GM12892 (cell line): ENCODE measurements at regions not wholly inside any gene's neighbourhood (a gene's known extent, or its start where the extent isn't known, plus 50 kb on each side); places are given as distances from the start of the nearest gene placed in this dataset.

ENCODE experiments used
- POLR2A ChIP-seq: IDR thresholded peaks from 2 replicates; pipeline ENCODE4 v1.6.1; 2011; ENCODE audit warnings: low read depth, low read length, control low read depth
- POLR2AphosphoS5 ChIP-seq: IDR thresholded peaks from 2 replicates; pipeline ENCODE4 v1.6.1; 2011; ENCODE audit warnings: low read depth, low read length, control low read depth
- TAF1 ChIP-seq: IDR thresholded peaks from 2 replicates; pipeline ENCODE4 v1.6.1; 2011; ENCODE audit warnings: low read depth, mild to moderate bottlenecking, control low read depth, low read length, borderline replicate concordance

DNA sequence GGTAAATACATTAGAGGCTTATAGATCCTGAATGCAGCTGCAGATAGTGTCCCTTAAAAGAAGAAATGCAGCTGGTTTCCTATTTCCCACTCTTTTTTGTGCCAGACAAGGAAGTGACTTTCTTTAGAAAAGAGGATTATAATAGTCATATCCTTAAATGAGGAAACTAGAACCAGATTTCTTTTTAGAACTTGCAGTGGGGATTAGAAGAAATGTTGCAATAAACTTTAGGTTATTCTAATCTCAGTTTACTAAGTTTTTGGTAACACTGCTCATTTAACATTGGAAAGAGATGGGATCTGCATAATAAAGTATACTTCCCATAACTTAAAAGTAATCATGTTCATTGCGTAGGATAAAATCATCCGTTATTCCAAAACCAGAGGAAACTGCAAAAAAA is 101.9 kb downstream of the SLIT2 start:
- TF ChIP-seq POLR2AphosphoS5 (no peak), POLR2A (no peak), TAF1 (no peak)
